GM21367 (cell line): ENCODE measurements at regions not wholly inside any gene's neighbourhood (a gene's known extent, or its start where the extent isn't known, plus 50 kb on each side); places are given as distances from the start of the nearest gene placed in this dataset.

Source experiments
- ATAC-seq: cut with Tn5 transposase; IDR thresholded peaks from one replicate; pipeline ENCODE4 v1.9.1; 2021; ENCODE audit not compliant: unreplicated experiment

DNA sequence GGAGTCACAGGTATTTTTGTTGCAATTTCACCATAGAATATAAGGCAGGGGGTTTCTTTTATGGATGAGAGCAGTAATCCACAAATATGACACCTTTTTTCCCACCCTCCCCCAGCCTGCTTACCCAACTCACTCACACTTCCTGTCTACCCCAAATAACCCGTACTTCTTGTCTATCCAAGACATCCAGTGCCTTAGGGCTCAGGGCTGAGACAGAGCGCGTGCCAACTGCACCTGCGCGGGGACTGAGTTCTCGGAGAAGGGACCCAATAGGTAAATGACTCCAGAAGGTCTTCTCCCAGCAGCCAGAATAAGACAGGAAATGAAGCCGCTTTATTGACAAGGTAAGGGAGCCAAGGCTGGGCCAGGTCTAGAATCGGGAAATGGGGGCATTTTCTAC lies 369.1 kb downstream of the SIPA1L2 start:
- ATAC-seq: no peak

DNA sequence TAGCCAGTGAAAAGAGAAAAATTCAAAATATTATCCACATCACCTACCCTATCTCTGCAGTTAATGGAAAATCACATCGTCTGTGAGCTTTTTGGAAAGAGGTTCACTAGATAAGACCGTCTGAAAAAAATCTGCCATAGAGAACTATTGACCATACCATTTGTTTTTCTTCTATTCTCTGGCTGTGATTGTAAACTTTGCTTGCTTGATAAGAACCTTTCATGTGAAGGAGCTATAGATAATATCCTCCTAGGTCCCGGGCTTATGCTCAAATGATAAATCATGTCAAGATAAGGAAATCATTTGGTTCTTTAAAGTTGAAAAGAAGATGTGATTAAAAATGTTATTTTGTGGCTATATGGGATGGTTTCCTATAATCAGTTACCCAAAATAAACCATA lies 369.9 kb downstream of the SIPA1L2 start:
- no peak for ATAC-seq

DNA sequence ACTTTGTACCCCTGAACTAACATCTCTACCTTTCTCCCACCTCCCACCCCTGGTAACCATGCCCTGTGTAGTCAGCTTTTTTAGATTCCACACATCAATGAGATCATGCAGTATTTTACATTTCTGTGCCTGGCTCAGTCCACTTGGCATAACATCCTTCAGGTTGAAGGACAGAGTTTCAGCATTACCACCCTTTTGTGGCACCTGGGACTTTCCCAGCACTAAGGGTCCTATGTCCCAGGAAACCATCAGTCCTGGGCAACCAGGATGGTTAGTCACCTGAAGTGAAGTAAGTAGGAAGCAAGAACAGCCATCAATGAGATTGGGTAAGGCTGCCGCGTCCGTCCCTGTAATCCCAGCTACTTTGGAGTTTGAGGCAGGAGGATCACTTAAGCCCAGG lies 370.6 kb downstream of the SIPA1L2 start:
- no peak for ATAC-seq

DNA sequence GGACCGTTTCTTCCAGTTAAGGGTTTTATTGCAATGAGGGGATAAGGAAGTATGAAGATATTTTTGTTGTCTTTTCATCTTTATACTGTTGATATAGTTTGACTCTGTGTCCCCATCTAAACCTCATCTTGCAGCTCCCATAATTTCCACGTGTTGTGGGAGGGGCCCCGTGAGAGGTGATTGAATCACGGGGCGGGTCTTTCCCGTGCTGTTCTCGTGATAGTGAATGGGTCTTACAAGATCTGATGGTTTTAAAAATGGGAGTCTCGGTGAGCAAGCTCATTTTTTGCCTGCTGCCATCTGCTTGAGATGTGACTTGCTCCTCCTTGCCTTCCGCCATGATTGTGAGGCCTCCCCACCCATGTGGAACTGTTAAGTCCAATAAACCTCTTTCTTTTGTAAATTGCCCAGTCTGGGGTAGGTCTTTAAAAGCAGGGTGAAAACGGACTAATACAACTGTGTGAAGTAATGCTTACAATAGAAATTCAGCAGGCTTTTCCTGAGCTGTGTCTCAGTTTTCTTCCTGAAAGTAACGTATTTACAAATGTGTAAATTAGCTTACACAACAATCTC lies 377.3 kb downstream of the SIPA1L2 start:
- ATAC-seq: no peak

DNA sequence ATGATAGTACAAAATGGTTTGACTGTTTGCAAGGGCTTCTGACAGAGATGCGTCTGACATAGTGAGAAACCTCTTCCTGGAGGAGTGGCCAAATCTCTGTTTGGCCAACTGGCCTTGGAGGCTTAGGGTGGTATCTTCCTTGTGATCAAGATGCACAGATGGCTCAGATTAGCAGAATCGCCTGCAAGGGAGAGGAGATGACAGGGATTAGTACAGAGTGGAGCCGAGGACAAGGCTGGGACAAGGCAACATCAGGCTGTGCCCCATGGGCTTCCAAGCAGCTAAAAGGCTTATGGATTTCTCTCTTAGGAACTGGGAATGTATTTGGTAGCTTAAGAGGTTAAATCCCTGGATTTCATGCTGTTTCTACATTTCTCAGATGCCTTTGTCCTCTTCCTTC lies 379.1 kb downstream of the SIPA1L2 start:
- ATAC-seq: no peak

DNA sequence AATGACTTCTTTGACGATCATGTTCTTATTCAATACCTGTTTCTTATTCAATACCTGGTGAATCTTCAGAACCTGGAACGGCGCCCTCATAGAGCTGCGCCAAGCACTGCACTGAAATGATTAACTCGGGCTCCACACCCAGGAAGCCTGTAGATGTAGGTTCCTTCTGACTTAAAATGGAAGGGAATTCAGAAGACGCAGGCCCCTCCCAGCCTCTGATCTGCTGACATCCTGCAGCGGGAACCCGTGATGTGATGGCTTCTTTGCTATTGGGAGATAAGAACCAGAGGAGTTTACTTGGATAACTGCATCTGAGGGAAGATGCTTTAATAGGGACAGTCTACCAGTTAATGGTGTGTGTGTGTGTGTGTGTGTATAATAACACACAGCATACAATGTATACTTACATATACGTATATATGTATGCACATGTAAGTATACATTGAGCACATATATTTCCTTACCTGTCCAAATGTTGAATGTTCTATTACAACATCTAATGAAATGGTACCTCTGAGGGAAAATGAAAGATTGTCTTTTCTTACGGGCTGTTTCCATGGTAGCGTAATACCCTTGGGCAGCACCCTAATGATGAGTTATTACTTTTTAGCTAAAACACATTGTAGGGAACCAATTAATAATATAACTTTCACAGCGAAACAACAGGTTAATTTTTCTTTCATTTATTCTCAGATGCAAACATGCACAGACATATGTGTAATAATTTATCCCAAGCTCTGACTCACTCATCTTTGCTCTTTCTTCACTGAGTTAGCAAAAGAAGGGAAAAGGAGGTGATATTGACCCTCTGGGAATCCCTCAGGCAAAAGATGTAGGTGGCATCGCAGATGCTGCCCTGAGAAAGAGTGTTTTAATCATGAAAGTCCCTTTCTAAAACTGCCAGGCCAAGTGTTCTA lies 379.8 kb downstream of the SIPA1L2 start:
- ATAC-seq: no peak

DNA sequence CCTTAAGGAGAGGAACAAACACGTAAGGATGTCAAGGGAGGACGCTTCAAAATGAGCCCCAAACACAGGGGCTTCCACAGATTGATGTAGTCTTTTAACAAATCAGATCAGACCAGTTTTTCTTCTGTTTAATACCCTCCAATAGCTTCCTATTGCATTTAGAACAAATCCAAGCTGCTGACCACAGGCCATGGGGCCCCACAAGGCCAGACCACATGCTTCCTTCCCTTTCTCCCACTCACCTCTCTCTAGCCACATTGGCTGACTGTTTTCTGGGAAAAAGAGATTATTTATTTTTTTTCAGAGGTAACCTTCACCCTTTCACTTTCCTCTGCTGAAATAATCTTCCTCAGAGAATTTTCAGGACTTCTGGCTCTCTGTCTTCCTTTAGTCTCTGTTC lies 380.6 kb downstream of the SIPA1L2 start:
- ATAC-seq: no peak

DNA sequence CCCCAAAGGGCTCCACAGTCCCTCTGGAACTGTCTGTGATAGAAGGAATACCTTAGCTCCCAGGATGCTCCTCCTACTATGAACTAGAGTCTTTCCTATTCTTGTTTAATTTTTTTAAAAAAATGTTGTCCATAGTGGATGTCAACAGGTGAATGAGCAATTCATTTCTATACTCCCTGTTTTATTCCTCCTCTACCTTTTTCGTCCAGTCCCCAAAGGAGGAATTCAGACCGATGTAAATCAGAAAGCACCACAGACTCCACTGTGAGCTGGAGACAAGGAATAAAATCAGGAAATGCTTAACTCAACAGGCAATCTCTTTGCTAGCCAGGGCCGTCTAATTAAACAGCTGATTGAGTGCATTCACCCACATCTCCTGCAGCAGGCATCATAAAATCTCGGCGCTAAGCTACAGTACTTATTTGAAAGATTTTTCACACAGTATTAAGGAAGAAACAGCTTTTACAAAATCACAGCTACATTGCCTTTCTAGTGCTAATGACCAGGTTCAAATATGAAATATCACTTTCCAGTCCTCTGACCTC lies 381.6 kb downstream of the SIPA1L2 start:
- no peak for ATAC-seq

DNA sequence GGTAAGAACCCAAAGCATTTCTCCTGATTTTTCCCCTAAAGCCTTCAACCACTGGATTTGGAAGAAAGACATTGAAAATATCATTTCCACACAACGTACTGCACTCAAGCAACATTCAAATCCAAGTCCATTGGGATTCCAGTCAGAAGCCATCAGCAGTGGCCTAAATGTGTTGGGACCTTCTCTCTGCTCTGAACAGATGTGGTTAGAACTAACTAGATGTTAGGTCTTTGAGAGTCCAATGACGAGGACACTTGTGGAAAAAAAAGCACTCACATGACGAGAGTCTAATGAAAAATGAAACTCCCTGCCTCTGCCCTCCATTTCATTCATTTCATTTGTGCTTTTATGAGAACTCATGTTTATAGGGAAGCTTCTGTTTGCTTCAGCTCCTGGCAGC lies 382.3 kb downstream of the SIPA1L2 start:
- no peak for ATAC-seq

DNA sequence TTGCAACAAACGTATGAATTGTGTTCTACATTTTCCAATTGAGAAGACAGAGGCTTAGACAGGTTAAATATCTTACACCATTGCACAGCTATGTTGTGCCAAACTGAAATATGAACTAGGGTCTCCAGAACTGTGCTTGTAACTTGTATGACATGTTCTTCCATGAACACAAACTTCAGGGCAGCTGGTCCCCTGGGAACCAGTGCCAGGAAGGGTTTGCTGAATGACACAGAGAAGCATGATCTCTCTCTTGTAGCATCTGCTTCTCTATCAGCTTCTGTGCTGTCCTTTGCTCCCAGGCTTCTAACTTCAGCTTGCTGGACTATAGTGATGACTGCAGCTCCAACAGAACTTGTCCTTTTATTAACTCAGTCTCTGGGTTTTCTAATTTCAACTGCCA lies 385.5 kb downstream of the SIPA1L2 start:
- ATAC-seq: no peak

DNA sequence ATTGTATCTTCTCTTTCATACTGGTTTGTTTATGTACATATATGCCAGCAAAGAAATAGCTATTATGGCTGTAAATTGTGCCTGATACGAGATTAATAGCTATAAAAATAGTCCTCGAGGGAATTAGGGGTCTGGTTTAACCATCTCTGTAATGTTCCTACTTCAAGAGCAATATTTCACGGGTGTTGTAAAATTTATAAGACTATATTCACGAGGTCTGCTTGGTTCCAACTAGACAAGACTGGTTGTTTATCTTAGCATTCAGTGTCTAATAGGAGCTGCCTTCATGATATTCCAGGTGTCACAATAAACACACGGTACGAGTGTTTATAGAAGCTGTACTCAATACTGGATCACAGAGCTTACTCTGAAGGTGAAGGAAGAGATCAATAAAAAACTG lies 389.9 kb downstream of the SIPA1L2 start:
- ATAC-seq: no peak

DNA sequence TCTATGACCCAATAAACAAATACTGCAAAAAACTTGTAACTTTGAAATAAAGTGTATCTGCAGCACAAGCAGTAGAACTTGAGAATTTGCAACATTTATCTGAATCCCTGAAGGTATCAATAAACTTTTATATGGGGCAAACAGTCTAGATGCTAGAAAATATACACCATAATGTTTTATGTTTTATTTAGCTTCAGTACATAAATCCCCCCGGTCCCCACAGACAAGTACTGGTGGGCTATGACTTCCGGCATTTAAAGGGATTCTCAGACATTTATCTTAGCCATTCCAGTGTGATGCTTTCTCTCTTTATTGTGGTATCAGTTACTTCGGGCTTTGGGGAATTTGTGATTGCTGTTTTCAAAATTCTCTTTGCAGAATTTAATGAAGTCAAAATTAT lies 390.4 kb downstream of the SIPA1L2 start:
- ATAC-seq: no peak

DNA sequence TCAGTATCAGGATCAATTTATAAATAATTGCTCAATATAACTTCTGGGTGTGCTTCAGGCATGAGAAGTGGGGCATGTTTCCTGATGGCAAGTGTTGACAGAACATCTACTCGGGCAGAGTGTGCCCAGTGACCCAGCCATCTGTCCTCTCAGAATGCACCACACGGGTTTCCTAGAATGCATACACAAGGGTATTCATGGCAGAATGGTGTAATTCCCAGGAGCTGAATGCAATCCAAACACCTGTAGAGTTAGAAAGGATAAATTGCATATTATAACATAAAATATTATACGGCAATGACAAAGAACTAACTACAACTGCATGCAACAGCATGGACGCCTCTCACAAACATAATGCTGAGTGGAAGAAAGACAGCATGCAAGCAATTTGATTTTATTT lies 391.9 kb downstream of the SIPA1L2 start:
- ATAC-seq: no peak

DNA sequence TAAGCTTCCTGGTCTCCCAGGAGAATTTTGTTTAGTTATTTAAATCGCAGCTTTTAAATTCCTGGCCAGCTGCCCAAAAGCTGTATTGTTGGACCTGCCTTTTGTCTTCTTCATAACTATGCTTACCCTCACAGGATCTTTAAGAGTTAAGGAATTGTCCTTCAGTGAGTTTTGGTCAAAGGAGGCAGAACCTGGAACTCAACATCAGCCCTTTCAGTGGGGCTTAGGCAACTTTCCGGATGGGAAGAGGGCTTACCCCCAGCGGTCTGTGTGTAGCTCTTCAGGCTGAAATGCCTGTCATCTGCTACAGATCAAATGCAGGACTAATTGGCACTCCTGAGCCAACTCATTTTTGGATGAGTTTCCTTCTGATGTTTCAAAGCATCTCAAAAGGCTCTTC lies 402.6 kb downstream of the SIPA1L2 start:
- ATAC-seq: no peak

DNA sequence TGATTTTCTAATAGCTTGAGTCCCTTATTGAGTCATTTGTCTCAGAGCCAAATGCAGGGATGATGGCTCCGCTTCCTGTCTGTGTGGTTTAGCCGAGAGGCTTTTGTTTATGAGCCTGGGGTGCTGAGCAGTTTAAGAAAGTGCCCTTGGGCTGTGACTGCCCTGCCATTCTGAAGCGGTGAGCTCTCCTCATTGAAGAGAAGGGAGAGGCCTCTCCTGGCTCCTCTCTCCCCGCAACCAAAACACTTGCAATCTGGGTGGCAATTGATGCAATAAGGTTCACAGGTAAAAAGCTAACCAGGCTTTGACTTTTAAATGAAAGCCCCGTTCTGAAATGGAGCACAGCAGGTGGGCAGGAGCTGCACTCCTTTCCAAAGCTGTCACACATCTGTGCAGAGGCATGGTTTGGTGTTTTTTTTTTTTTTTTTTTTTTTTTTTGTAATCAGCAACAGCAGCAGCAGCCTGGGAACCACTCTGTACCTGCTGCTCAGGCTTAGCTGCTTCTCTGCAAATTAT lies 403.7 kb downstream of the SIPA1L2 start:
- ATAC-seq: no peak

DNA sequence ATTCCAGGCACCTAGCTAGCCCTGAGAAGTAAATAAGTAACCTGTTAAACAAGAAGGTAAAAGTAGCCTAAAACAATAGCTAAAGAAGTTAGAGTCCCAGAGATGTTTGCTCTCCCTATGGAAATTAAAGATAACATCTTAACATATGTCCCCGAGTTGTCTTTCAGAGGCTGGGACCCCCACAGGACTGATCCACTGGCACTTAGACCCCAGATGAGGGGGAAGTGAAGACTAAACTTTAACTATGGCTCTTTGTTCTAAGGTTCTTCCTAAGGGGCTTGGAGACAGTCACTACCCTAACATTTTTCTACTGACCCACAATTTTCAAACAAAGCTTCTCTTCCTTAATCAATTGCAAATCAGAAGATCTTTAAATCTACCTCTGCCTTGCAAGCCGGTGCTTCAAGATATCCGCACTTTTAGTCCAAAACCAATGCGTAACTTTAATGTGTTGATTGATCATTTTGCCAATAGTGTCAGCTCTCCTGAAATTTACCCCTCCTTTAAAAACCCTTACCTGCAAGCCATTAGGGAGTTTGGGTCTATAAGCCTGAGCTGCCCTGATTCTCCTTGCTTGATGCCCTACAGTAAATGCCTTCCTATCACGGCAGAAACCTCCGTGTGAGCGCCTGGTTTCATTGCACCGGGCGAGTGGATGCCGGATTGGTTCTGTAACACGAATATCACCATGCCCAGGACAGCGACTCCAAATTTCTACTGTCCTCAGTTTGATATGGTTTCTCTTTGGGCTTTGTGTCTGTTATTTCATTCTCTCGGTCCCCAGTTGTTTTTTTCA lies 404.4 kb downstream of the SIPA1L2 start:
- no peak for ATAC-seq

DNA sequence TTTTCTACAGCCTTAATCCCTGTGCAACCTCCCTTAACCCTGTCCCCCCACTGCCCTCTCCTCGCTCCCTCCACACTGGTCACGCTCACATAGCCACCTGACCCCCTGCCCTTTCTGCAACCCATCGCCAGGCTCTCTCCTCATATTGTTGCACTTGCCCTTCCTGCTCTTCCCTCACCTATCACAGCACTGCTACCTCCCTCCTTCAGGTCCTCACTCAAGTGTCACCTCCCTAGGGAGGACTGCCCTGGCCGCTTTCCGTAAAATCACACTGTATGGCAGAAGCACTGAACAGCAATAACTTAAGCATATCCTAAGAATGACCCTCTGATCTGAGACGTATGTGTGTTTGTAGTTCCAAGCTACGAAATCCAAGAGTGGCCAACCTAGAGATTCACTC lies 406.0 kb downstream of the SIPA1L2 start:
- no peak for ATAC-seq

DNA sequence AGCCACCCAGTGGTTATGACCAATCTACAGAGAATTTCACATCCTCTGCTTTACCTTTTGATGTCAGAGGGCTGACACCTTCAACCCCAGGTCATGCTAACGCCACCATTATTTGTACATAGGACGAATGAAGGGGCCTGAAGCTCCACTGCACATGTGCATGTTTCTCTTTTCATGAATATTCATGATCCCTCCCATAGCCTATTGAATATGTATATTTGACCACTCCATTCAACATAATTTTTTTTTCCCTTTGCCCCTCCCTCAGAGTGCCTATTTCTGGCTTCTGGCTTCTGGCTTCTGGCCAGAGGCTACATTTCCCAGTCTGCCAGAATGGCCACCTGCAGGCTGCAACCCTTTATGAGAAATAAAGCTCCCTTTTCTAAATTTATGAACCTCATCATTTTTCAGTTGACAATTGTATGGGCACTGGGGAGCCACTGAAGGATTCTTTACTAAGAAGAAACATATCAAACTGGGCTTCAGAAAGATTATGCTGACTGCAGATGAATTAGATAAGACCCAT lies 406.7 kb downstream of the SIPA1L2 start:
- ATAC-seq: no peak

DNA sequence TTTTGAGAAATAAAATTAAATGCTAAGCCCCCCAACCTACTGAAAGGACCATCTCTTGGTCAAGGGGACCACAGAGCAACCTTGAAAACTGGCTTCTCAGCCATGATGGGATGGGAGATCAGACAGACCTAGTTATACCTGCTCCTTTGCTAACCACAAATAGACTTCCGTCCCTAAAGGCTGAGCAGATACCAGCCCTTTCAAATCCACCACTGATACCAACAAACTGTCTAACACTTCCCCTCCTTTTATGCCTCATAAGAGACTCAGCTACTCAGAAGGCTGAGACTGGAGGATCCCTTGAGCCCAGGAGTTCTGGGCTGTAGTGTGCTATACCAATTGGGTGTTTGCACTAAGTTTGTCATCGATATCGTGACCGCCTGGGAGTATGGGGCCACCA lies 407.3 kb downstream of the SIPA1L2 start:
- no peak for ATAC-seq

DNA sequence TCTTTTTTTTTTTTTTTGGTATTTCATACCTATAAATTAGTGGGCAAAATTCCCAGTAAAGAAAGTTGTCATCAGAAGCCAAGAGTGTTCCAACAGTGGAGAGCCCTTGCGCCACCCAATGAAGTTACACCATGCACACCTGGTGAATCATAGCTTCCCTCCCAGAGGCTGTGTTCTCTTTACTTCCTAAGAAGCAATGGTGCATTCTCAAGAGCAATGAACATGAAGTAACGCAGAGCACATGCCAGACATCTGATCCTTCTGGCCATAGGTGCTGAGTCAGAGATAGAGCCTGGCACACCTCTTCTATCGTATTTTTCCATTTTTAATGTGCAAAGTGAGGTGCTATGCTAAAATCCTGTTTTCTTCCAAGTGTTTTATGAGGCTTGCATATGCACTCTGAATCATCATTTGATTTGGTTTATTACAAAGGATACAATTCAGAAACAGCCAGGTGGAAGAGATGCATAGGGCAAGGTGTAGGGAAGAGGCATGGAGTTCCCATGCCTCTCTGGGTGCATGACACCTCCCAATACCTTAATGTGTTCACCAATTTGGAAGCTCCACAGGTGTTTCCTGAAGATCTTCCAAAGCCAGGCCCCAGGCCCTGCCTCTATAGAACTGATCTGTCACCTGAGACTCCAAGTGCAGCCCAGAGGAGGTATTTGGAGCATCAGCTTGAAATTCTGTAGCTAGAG lies 408.0 kb downstream of the SIPA1L2 start:
- ATAC-seq: no peak
